ENCODE measurements at regions not wholly inside any gene's neighbourhood (a gene's known extent, or its start where the extent isn't known, plus 50 kb on each side); places are given as distances from the start of the nearest gene placed in this dataset.

GRCh38 chr21:27467366-27467765 is 500.5 kb upstream of the ADAMTS5 start:
- TF ChIP-seq BHLHE40 (IDR thresholded peaks at IDR 0.05; ENCODE audit: borderline replicate concordance) (no peak), NFRKB (IDR thresholded peaks at IDR 0.05) (no peak)

Data from HEK293T (cell line).